Ovary (tissue), 7 donors: ENCODE measurements at regions not wholly inside any gene's neighbourhood (a gene's known extent, or its start where the extent isn't known, plus 50 kb on each side); places are given as distances from the start of the nearest gene placed in this dataset.

ENCODE experiments used
- DNase-seq, 5 donors: peaks; one replicate each; pipeline ENCODE4 v3.0.0-alpha.2; 2019 to 2020
- H3K27ac ChIP-seq, 2 donors: fragments of 200-600 bp; one replicate each; pipeline versions ENCODE4 v1.5.1 to v1.8.0; 2019 to 2022
- H3K27me3 ChIP-seq: fragments of 200-600 bp; one replicate; pipeline ENCODE4 v1.8.0; 2022
- H3K36me3 ChIP-seq: fragments of 200-600 bp; sonication (generic); one replicate; pipeline ENCODE4 v1.5.1; 2019
- H3K4me1 ChIP-seq: one replicate; pipeline ENCODE4 v1.8.1; 2013; ENCODE audit warnings: mild to moderate bottlenecking, moderate library complexity; ENCODE audit not compliant: insufficient read depth
- H3K4me3 ChIP-seq: fragments of 200-600 bp; sonication (generic); one replicate; pipeline ENCODE4 v1.5.1; 2017
- H3K9me3 ChIP-seq, 2 donors: fragments of 200-600 bp in 1 of 2; sonication (generic) in 1 of 2; one replicate each; pipeline versions ENCODE4 v1.5.1 to v1.8.1; 2013 to 2019; ENCODE audit warnings: mild to moderate bottlenecking in 1 of 2, moderate library complexity in 1 of 2
- CTCF ChIP-seq, 3 donors: fragments of 450-650 bp in 2 of 3; fragments of 200-600 bp in 1 of 3; IDR thresholded peaks; one replicate each; pipeline versions ENCODE4 v1.5.1 to v1.8.0; 2016 to 2022; ENCODE audit warnings: antibody characterized with exemption in 3 of 3, mild to moderate bottlenecking in 1 of 3
- EP300 ChIP-seq: sonication (generic); formaldehyde crosslinking; IDR thresholded peaks from one replicate; pipeline ENCODE4 v1.6.1; 2017; ENCODE audit warnings: antibody characterized with exemption
- POLR2A ChIP-seq: fragments of 450-650 bp; IDR thresholded peaks from one replicate; pipeline ENCODE4 v1.6.1; 2017; ENCODE audit warnings: antibody characterized with exemption, mild to moderate bottlenecking, moderate library complexity
- WGBS, 3 donors: extraction: QIAGEN DNeasy Blood & Tissue Kit in 1 of 3; methylation state at CpG; one replicate each; pipeline versions ENCODE4 v1.1.5 to v1.1.7; 2013 to 2017; 5-methylcytosine and 5-hydroxymethylcytosine counted together
- intact Hi-C, 4 donors: fragments of 100-400 bp; cut with DNase I; formaldehyde crosslinking; loops; one replicate each; pipeline versions ENCODE4 v1.11.0 to v1.15.1; 2022 to 2023
- donor health status: DM: no; HTN: no; CAD: no; lungs with moderate emphysema.
- donor health status: DM: no; HTN: no; CAD: no.
- donor health status: Bipolar disorder and iron deficiency.
- donor health status: DM: no; HTN: no; CAD: no.
- donor health status: DM: yes; HTN: yes; CAD: no.

GRCh38 chr4:130722361-130722760 is 1626.4 kb downstream of the C4orf33 start:
- intact Hi-C loops, result no loop called here
- Histone ChIP-seq H3K4me3 (no peak overlapping the region), H3K27ac (no peak overlapping the region), H3K27me3 (no peaks in the 10 kb centered on the region), H3K4me1 (no peaks in the 10 kb centered on the region), H3K9me3 (no peaks in the 10 kb centered on the region), H3K36me3 (no peaks in the 10 kb centered on the region)
- DNase-seq, result no peak
- TF ChIP-seq CTCF (IDR thresholded peaks at IDR 0.05) (no peak), EP300 (no peak), POLR2A (no peak)

- H3K4me1 ChIP-seq, result no peaks in the 10 kb centered on the region
- no peak for DNase-seq
- no peak overlapping the region for H3K27ac ChIP-seq
- no peaks in the 10 kb centered on the region for H3K27me3 ChIP-seq
- no peaks in the 10 kb centered on the region for H3K9me3 ChIP-seq
- WGBS, 3 donors, result 79 to 81% (median 80%) methylated on average over 7 of the region's 7 CpGs
- no peaks in the 10 kb centered on the region for H3K36me3 ChIP-seq
- H3K4me3 ChIP-seq, result no peak overlapping the region
- intact Hi-C loops, result no loop called here
- no peak for TF ChIP-seq POLR2A
- TF ChIP-seq EP300, result no peak
- no peak for TF ChIP-seq CTCF (IDR thresholded peaks at IDR 0.05)
These were observed 1640.7 kb downstream of the C4orf33 start for GRCh38 chr4:130736436-130737185.

- TF ChIP-seq EP300 (no peak), CTCF (IDR thresholded peaks at IDR 0.05) (no peak), POLR2A (no peak)
- no peak for DNase-seq
- Histone ChIP-seq H3K4me3 (no peak overlapping the region), H3K9me3 (no peaks in the 10 kb centered on the region), H3K36me3 (no peaks in the 10 kb centered on the region), H3K4me1 (no peaks in the 10 kb centered on the region), H3K27ac (no peak overlapping the region), H3K27me3 (no peaks in the 10 kb centered on the region)
- intact Hi-C loops, result no loop called here
- 72 to 88% (median 78%) methylated on average over 3 of the region's 3 CpGs for WGBS, 3 donors
These were observed 1642.3 kb downstream of the C4orf33 start for GRCh38 chr4:130738233-130738632.

- intact Hi-C loops, result no loop called here
- WGBS, 3 donors, result 6 to 14% (median 9%) methylated on average over 1 of the region's 1 CpG
These were observed 1651.9 kb downstream of the C4orf33 start for GRCh38 chr4:130747842-130748241.

More at GRCh38 chr4:130747842-130748241, 1651.9 kb downstream of the C4orf33 start:
- H3K4me3 ChIP-seq, result no peak overlapping the region
- H3K36me3 ChIP-seq, result no peaks in the 10 kb centered on the region
- DNase-seq, result no peak
- H3K27me3 ChIP-seq, result no peaks in the 10 kb centered on the region
- H3K9me3 ChIP-seq, result no peaks in the 10 kb centered on the region
- H3K27ac ChIP-seq, result no peak overlapping the region
- TF ChIP-seq EP300 (no peak), CTCF (IDR thresholded peaks at IDR 0.05) (no peak), POLR2A (no peak)
- no peaks in the 10 kb centered on the region for H3K4me1 ChIP-seq
